Stimulated activated CD8-positive, alpha-beta memory T cell treated with anti-CD3 and anti-CD28 coated beads, Interleukin-7, amount 100 ng/mL, for 4 hours (primary cell): ENCODE measurements at regions not wholly inside any gene's neighbourhood (a gene's known extent, or its start where the extent isn't known, plus 50 kb on each side); places are given as distances from the start of the nearest gene placed in this dataset.
A peak's percentile ranks its signal among the peaks of the same experiment; 100 is the strongest.

Source experiments
- DNase-seq, 2 donors: peaks; one replicate each; pipeline ENCODE4 v3.0.0-alpha.2; 2020; ENCODE audit warnings: low read depth in 2 of 2

- no peak for DNase-seq
Observed at GRCh38 chr16:85971902-85972638, 73.1 kb downstream of the IRF8 start.

- DNase-seq, result no peak
Observed at GRCh38 chr16:85974428-85975375, 75.7 kb downstream of the IRF8 start.

- DNase-seq, result no peak
Observed at GRCh38 chr16:85975451-85975981, 76.6 kb downstream of the IRF8 start.

- DNase-seq, result no peak
Observed at GRCh38 chr16:85978291-85978775, 79.4 kb downstream of the IRF8 start.

GRCh38 chr16:85978976-85979375, 80.0 kb downstream of the IRF8 start:
- DNase-seq, result no peak

- no peak for DNase-seq
Observed at GRCh38 chr16:85979605-85980004, 80.6 kb downstream of the IRF8 start.

GRCh38 chr16:85980686-85981085, 81.7 kb downstream of the IRF8 start:
- no peak for DNase-seq

- no peak for DNase-seq
Observed at GRCh38 chr16:85981826-85982562, 83.0 kb downstream of the IRF8 start.

GRCh38 chr16:85982563-85982939, 83.6 kb downstream of the IRF8 start:
- DNase-seq, result no peak

- no peak for DNase-seq
Observed at GRCh38 chr16:85983064-85983463, 84.1 kb downstream of the IRF8 start.

GRCh38 chr16:85983606-85984230, 84.8 kb downstream of the IRF8 start:
- DNase-seq, result no peak

GRCh38 chr16:85984231-85984880, 85.4 kb downstream of the IRF8 start:
- no peak for DNase-seq

- DNase-seq, result no peak
Observed at GRCh38 chr16:85984947-85985451, 86.0 kb downstream of the IRF8 start.

GRCh38 chr16:85986931-85987749, 88.2 kb downstream of the IRF8 start:
- peak in 1 of 2 donors; percentile 19 for DNase-seq

- DNase-seq, result no peak
Observed at GRCh38 chr16:85987750-85988078, 88.8 kb downstream of the IRF8 start.

- DNase-seq, result no peak
Observed at GRCh38 chr16:85988306-85988705, 89.3 kb downstream of the IRF8 start.

- DNase-seq, result no peak
Observed at GRCh38 chr16:85988723-85989313, 89.9 kb downstream of the IRF8 start.

GRCh38 chr16:85989376-85989775, 90.4 kb downstream of the IRF8 start:
- DNase-seq, result no peak

GRCh38 chr16:85989863-85990643, 91.1 kb downstream of the IRF8 start:
- no peak for DNase-seq
